GM18861 (cell line): ENCODE measurements at regions not wholly inside any gene's neighbourhood (a gene's known extent, or its start where the extent isn't known, plus 50 kb on each side); places are given as distances from the start of the nearest gene placed in this dataset.
"Not testable (repeated sequence)": the region's sequence is repeated elsewhere in the genome, so short reads cannot be mapped to it uniquely, and the experiment has no call there.

Source experiments
- ATAC-seq: cut with Tn5 transposase; IDR thresholded peaks from one replicate; pipeline ENCODE4 v1.9.1; 2021; ENCODE audit not compliant: unreplicated experiment

- not testable (repeated sequence) for ATAC-seq
These were observed 435.8 kb downstream of the SHISA9 start for GRCh38 chr16:13336907-13337881.

GRCh38 chr16:13338044-13338443, 436.6 kb downstream of the SHISA9 start:
- no peak for ATAC-seq

GRCh38 chr16:13342675-13343074, 441.3 kb downstream of the SHISA9 start:
- ATAC-seq: no peak

GRCh38 chr16:13344001-13344400, 442.6 kb downstream of the SHISA9 start:
- no peak for ATAC-seq

GRCh38 chr16:13348416-13348815, 447.0 kb downstream of the SHISA9 start:
- ATAC-seq: no peak

- no peak for ATAC-seq
These were observed 448.6 kb downstream of the SHISA9 start for GRCh38 chr16:13350000-13350399.

- no peak for ATAC-seq
These were observed 449.8 kb downstream of the SHISA9 start for GRCh38 chr16:13351181-13351580.

- no peak for ATAC-seq
These were observed 450.3 kb downstream of the SHISA9 start for GRCh38 chr16:13351601-13352217.

GRCh38 chr16:13352796-13353195, 451.4 kb downstream of the SHISA9 start:
- not testable (repeated sequence) for ATAC-seq

- ATAC-seq: not testable (repeated sequence)
These were observed 456.4 kb downstream of the SHISA9 start for GRCh38 chr16:13357842-13358241.

GRCh38 chr16:13359835-13360234, 458.4 kb downstream of the SHISA9 start:
- no peak for ATAC-seq

GRCh38 chr16:13372421-13372820, 471.0 kb downstream of the SHISA9 start:
- no peak for ATAC-seq

GRCh38 chr16:13376174-13376573, 474.8 kb downstream of the SHISA9 start:
- no peak for ATAC-seq

GRCh38 chr16:13377143-13377542, 475.7 kb downstream of the SHISA9 start:
- ATAC-seq: no peak

- ATAC-seq: no peak
These were observed 476.8 kb downstream of the SHISA9 start for GRCh38 chr16:13378151-13378550.

- ATAC-seq: no peak
These were observed 477.9 kb downstream of the SHISA9 start for GRCh38 chr16:13379266-13379665.

GRCh38 chr16:13385156-13386040, 484.0 kb downstream of the SHISA9 start:
- ATAC-seq: not testable (repeated sequence)

- peak; percentile 61 for ATAC-seq
These were observed 488.9 kb downstream of the SHISA9 start for GRCh38 chr16:13390093-13390985.

GRCh38 chr16:13390986-13391305, 489.5 kb downstream of the SHISA9 start:
- ATAC-seq: no peak

GRCh38 chr16:13391337-13391736, 489.9 kb downstream of the SHISA9 start:
- no peak for ATAC-seq
